Ishikawa (cell line): ENCODE measurements at regions not wholly inside any gene's neighbourhood (a gene's known extent, or its start where the extent isn't known, plus 50 kb on each side); places are given as distances from the start of the nearest gene placed in this dataset.

Experiments used
- EGR1 ChIP-seq: IDR thresholded peaks from 2 replicates; pipeline ENCODE4 v1.6.1; 2012
- NFIC ChIP-seq: IDR thresholded peaks from 2 replicates; pipeline ENCODE4 v1.6.1; 2012

GRCh38 chr1:88124614-88125013 lies 559.5 kb upstream of the PKN2 start:
- TF ChIP-seq NFIC = no peak
- TF ChIP-seq EGR1 = no peak
